GM18511 (cell line): ENCODE measurements at regions not wholly inside any gene's neighbourhood (a gene's known extent, or its start where the extent isn't known, plus 50 kb on each side); places are given as distances from the start of the nearest gene placed in this dataset.

Experiments
- ATAC-seq: cut with Tn5 transposase; IDR thresholded peaks from one replicate; pipeline ENCODE4 v1.9.1; 2021; ENCODE audit warnings: mild to moderate bottlenecking, moderate library complexity; ENCODE audit not compliant: unreplicated experiment

DNA sequence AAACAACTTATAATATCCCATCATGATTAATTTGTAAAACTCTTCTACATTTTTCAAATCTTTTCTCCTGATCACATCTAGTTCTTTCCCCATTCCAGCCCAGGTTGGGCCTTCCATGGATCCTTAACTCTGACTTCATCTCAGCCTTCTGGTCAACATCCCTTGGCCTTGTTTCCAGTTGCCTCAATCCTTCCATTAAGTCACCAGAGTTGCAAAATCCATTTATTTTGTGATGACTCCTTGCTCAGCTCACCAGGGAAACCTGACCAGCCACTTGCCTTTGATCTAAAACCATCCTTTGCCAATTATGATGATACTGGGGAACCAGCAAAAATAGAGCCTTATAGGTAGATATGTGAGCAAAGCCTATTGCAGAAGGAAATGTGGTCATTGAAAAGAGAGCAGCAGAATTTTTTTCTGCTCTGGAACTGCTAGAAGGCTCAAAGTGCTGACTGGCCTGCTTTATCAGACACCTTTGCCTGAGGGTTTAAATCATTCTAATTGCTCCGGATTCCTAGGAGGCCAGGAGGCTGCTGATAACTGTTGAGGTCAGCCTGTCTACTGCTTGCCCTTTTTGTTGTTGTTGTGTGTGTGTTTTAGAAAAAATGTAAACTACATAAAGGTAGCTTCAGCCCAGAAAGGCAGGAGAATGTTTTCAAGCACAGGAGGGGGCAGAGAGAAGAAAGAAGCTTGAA, 512.2 kb upstream of the GRIA1 start:
- ATAC-seq, result no peak

DNA sequence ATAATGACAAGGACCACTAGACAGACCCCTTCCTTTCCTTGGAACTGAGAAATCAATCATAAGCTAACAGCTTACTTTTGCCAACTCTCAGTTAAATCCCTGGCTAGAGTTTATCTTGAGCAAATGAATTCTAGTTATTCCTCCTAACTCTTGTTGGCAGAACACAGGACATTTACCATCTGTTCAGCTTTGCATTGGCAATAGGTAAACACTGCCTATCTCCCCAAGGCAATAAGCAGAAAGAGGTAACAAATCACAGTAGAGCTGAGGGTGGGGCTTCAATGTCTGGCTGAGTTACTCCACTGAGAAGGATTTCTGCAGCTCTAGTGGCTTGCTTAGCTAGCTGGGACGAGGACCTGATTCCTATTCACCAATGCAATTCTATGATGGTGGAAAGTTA, 503.3 kb upstream of the GRIA1 start:
- ATAC-seq, result no peak

DNA sequence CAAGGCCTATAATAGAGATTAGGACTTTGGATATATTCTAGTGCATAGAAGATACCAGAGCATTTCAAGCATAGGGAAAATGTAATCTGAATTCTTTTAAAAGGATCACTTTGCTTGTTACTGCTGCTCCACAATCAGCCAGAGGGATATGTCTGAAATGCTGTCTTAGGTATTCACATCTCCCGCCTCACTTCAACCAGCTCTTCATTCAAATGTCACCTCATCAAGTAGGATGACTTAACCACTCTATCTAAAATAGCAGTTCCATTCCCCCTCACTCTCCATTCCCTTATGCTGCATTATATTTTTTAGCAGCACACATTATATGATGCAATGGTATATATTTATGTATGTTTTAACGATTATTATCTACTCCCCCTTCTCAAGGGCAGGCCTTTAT, 500.3 kb upstream of the GRIA1 start:
- no peak for ATAC-seq

DNA sequence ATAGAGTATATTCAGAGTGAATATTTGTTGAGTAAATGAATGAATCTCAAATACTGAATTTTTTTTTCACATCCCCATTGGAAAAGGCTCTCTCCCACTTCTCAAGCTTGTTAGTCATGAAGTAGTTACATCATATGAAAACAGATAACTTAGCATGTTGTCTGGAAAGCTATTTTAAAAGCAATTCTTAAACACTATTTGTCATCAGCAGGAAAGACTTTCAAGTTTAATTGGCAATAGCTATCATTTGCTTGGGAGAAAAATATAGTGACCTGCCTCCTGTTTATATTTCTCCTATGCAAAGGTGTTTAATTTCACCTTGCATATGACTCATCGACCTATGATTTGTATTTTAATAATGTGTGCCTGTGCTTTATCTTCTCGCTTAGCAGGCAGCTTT, 499.8 kb upstream of the GRIA1 start:
- ATAC-seq, result no peak

DNA sequence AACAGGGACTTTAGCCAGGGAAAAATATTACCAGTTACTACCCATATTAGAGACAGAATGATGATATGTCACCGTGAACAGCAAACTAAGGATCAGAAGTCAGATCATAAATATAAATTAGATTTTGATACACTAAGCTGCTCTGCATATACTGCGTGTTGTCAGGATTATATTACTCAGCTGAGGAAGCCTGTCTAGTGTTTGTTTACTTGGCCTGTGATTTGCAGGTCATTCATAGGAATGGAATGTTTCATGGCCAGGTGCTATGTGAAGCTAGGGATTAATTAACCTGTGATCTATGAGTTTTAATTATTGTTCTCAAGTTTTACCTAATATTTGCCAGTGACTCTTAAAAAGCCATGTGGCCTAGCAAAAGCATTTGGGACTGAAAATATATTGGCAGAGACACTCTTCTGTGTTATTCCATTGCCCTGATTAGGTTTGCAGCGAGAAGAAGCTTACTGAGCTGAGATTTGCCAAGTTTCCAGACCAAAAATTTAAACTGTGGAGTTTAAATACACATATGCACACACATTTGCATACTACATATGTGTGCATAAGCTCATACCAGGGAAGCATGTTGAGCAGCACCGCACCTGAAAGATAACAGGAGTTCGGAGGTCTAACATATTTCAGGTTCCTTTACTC, 496.3 kb upstream of the GRIA1 start:
- no peak for ATAC-seq

DNA sequence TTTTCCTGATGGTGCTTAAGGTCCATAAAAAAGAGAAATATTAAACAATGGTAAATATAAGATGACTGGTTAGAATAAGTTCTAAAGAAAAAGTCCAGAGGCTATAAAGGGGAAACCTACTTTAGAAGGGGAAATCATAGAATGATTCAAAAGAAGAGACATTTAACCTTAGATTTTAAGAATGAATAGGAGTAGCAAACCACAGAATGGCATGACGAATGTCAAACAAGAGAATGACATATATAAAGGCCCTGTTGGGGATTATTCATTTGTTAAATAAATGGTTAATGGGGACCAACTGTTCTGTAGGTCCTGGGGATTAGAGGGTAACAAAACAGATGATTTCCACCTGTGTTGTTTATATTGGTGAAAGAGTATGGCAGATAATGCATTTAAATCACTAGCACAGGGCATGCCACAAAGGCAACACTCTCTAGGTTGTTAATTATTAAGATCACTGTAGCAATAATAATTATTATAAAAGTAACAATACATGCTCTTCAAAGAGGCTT, 495.2 kb upstream of the GRIA1 start:
- no peak for ATAC-seq

DNA sequence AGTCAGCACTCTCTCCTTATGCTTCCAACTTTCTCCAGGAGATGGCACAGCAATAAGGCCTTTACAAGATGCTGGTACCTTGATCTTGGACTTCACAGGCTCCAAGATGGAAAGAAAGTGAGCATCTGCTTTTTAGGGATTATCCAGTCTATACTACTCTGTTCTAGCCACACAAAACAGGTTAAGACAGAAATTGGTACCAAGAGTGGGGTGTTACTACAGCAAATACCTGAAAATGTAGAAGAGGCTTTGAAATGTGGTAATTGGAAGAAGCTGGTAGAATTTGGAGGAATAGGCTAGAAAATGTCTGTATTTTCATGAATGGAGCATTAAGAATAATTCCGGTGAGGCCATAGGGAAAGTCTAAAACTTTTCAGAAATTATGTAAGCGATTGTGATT, 484.8 kb upstream of the GRIA1 start:
- no peak for ATAC-seq

DNA sequence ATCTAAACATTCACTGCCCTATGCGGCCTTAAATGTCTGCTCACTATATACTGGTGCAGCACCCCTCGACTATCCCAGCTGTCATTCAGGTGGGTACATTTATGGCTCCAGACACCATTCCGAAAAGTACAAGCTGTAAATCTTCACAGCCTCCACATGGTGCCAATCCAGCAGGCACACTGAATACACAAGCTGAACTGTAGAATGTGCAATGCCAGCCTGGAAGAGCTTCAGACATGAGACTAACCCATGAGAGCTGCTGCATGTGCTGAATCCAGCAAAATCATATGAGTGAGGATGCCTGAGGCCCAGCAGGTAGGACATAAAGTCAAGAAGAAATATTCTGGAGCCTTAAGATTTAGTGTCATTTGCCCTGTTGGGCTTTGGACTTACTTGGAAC, 483.8 kb upstream of the GRIA1 start:
- ATAC-seq, result no peak

DNA sequence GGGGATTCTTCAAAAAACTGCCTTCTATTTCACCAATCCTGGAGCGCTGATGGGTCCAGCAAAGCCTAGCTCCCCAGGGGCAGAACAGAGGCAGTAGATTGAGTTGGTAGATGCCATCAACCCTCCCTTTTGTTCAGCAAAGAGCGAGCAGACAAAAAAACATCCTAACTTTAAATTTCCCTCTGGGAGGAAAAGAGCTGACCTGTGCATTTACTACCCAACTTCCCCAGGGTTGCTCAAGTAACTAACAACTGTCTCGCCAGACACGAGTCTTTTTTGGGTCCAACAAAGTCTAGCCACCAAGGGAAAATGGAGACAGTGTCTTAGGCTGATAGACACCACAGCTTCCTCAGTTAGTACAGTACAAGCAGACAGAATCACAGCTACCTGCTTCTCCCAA, 476.3 kb upstream of the GRIA1 start:
- ATAC-seq, result no peak

DNA sequence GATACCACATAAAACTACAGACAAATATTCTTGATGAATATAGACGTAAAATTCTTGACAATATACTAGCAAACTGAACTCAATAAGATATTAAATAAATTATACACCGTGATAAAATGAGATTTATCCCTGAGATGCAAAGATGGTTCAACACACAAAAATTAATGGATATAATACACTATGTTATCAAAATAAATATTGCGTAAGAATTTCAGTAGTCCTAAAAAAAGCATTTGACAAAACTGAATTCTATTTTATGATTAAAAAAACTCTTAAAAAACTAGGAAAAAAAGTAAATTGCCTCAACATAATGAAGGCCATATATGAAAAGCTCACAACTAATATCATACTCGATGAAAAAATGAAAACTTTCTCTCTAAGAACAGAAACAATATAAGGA, 472.3 kb upstream of the GRIA1 start:
- no peak for ATAC-seq

DNA sequence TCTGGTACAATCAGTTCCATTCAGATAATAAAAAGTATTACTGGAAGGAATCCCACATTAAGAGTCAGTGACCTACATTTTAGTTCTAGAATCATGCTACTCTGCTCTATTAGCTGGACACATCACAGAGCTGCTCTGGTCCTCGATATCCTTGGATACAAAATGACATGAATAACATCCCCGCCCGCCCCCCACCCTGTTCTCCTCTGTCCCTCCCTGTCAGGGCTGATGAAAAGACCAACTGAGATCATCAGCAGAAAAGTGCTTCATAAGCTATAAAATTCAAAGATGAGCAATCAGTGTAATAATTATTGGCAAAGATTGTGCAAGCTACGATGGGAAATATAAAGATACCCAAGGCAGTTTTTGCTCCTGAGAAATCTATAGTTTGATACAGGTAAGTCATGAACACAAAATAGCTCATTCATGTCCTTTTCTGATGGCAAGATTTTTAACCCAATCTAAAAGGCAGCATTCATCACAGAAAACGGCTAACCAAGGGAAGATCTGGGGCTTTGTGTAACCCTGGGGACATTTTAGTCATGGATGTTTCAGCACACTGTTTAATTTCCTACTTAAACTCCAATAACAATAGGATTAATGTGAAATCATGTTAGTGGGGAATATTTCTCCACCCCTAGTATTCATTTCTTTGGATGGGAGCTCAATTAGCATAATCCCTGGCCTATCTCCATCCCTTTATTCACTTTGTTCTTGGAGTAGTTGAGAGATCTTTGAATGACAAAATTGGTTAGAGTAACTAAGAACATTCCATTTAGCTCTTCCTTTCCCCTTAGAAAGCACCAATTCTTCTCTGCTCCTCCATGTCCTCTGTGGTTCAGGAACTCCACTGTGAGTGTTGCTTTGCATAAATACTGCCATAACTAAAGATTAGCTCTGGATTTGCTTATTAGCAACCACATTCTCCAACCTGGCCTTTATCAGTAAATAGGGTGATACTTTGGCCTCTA, 459.4 kb upstream of the GRIA1 start:
- no peak for ATAC-seq

DNA sequence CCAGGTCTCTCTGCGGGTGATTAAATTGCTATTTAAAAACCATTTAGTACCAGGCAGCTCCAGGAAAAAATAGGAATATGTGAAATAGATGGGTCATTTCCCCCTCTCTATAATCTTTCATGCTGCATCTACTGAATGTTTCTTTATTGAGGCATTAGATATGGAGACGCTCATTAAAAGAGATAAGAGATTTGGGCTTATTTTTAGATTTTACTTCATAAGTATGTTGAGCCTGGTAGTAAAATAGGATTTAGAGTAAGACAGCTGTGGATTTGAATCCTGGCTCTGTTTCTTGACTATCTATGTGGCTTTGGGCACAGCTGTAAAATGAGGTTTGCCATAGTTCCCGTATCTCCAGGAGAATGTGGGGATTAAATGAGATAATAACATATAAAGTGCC, 451.0 kb upstream of the GRIA1 start:
- no peak for ATAC-seq

DNA sequence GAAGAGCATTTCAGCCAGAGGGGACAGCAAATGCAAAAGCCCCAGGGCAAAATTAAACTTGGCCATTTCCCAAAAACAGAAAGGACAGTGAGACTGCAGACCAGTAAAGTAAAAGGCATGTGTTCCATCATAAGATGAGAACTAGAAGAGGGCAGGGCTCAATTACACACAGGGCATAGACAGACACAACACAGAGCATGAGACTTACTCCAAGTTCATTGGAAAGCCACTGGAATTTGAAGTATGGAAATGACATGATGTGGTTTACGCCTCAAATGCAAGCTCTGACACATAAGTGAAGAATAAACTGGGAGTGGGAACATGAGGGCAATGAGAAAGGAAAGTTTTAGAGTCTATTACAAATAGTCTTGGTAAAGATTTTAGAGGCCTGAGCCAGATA, 446.6 kb upstream of the GRIA1 start:
- no peak for ATAC-seq

DNA sequence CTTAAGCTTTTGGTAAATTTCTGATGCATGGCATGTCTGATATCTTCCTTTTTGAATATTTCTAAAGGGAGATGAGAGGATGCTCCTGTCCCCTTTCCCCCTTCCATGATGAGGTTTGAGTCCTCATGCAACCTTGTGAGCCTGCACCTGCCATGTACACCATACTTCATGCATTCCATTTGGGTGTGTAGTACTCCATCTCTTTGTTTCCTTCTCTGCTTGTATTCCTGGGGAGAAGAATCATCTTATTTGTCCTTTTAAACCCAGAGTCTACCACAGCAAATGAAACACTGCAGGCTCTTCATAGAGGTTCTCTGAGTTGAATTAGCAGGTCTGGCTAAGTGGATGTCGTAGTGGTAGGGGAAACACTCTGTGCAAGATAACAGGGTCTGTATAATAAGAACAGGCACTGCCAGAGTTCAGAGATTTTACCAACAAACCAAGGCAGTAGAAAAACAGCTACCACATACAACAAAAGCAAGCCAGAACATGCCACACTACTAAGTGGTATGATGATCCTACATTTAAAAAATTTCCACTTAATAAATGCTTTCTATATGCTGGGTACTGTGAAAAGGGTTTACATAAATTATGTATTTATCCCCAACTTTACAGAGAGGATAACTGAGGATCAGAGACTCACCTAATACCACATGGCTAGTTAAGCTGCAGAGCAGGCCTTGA, 439.8 kb upstream of the GRIA1 start:
- ATAC-seq, result no peak

DNA sequence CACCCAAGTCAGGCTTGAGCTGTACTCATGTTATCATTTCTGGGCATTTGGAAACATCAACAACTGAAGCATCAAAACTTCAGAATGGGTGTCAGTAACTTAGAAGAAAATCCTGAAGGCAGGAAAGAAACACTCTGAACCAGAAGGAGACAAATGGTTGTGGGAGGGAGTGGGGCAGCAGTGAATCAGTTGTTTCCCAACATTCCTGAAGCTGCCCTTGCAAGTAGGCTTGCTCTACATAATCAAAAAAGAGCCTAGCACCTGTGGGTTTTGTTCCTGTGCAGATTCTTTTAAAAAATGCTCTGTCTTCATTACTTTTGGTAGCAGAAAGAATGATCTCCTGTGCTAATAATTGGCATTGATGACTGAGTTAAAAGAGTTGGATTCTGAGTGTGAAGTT, 424.2 kb upstream of the GRIA1 start:
- no peak for ATAC-seq

DNA sequence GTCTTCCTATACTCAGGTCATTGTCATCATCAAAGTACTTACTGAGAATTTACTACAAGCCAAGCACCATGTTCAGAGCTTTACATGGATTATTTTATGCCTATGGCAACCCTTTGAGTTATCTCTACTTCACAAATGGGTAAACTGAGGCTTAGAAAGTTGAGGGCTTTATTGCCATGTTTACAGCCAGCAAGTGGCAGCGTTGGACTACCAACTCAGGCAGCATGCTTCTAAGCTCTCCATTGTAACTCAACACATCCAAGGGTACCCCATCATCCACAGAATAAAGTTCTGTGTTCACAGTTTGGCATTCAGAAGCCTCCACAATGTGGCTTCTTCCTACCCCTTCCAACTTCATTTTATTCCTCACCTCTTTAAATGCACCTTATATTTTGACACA, 422.6 kb upstream of the GRIA1 start:
- no peak for ATAC-seq

DNA sequence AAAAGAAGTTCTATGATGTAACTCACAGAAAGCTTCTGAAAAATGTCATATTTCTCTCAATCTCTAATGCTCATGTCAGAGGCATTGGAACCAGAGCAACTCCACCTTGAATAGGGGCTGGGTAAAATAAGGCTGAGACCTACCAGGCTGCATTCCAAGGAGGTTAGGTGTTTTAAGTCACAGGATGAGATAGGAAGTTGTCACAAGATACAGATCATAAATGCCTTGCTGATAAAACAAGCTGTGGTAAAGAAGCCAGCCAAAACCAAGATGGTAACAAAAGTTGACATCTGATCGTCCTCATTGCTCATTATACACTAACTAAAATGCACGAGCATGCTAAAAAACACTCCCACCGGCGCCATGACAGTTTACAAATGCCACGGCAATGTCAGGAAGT, 411.1 kb upstream of the GRIA1 start:
- no peak for ATAC-seq

DNA sequence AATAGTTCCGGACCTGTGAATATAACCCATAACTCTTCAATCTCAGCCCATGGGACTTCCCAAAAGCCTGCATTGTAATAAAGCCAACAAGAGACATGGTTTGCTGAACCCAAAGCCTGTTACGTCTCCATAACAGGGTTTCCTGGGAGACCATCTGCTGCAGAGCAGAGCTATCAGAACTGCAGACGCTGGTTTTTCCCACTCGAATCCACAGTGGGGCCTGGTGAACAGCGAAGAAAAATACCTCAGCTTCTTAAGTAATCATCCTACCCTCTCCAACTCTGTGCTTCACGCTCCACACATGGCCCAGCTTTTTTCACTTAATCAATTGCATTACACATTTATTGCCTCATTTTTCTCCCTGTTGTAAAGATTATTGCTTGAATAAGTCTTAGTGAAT, 409.5 kb upstream of the GRIA1 start:
- no peak for ATAC-seq

DNA sequence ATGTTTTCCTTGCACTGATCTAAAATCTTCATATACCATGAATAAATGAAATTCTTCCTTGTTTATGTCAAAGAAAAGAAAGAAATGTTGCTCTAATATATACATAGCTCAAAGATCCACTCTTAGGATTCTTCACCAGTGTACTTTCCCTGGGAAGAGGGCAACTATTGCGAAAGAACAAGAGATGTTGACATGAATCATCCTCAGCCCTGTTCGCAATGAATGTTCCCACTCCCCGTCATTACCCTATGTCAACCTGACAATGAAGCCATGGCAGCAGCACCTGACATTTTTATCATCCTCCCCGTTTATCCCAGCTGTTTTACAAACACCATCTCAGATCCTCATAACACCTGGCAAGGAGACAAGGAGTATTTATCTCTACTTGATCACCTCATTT, 409.1 kb upstream of the GRIA1 start:
- no peak for ATAC-seq

DNA sequence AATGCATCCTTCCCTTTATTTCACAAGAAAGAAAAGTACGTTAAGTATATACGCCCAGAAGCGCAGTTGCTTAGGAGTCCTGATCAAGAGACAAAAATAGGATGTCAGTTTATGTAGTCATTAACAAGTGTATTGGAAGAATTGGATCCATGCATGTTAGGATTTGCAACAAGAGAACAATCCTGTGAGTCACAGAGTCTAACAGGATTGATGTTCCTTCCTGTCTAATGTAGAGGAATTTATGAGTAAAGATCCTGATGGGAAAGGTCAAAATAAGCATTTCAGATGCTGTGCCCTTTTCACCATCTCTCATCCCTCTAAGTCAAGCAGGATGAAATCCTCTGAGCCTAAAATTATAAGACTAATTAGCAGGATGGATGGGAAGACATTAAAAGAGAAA, 406.0 kb upstream of the GRIA1 start:
- no peak for ATAC-seq

DNA sequence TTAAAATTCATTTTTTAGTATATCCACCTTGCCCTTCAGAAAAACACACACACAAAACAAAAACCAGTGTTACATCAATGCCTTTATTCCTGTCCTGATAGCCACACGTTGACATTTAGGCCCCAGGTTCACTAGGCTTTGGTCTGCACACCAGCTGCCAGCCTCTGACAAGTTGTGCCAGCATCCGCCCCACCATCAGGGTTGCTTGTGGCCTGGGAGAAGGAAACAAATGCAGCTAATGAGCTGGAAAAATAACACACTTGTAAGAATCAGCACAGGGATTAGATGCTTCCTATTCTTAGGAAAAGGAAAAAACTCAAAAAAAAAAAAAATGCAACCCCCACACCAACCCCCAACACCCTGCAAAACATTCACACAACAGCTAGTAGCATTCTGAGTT, 404.0 kb upstream of the GRIA1 start:
- no peak for ATAC-seq
